B cell (primary cell): ENCODE measurements at regions not wholly inside any gene's neighbourhood (a gene's known extent, or its start where the extent isn't known, plus 50 kb on each side); places are given as distances from the start of the nearest gene placed in this dataset. TPM values are rescaled to one million over a fixed set of nuclear protein-coding genes. Genes with fewer than 3 reads are reported as not detected.

Experiments
- ATAC-seq: fragments of 200-7000 bp; cut with Tn5 transposase; one replicate; pipeline ENCODE4 v1.10.0; 2021; ENCODE audit warnings: low read depth, mild to moderate bottlenecking, moderate number of reproducible peaks, moderate library complexity
- CTCF ChIA-PET: fragments of 350-600 bp; sonication (Branson Sonifier 250); formaldehyde crosslinking; loops from one replicate; lab custom pipeline; 2021; ENCODE audit warnings: antibody characterized with exemption, inconsistent platforms; lab: Charles Lee
- POLR2A ChIA-PET: fragments of 350-600 bp; sonication (Branson Sonifier 250); formaldehyde crosslinking; loops from one replicate; lab custom pipeline; 2021; ENCODE audit warnings: antibody characterized with exemption; lab: Charles Lee
- DNase-seq: peaks from one replicate; pipeline ENCODE4 v3.0.0; 2013
- H2AFZ ChIP-seq: 2 replicates; pipeline ENCODE4 v1.6.1; 2012; ENCODE audit warnings: mild to moderate bottlenecking, low read depth, low read length; ENCODE audit not compliant: insufficient read depth, poor library complexity, severe bottlenecking
- H3K27ac ChIP-seq, 2 donors: 1 replicate in 1 of 2; 2 replicates in 1 of 2; pipeline ENCODE4 v1.5.1; 2012 to 2013; ENCODE audit warnings: low read length in 2 of 2, mild to moderate bottlenecking in 2 of 2, moderate library complexity in 1 of 2
- H3K27me3 ChIP-seq, 4 experiments: fragments of 200-600 bp in 1 of 4; sonication (generic) in 1 of 4; replicated peaks in 1 of 4; 1 replicate in 2 of 4; 2 replicates in 2 of 4; pipeline versions ENCODE4 v1.6.1 to v1.7.0; 2013 to 2016; ENCODE audit warnings: low read length in 3 of 4, mild to moderate bottlenecking in 2 of 4, mixed read lengths in 1 of 4, moderate library complexity in 1 of 4; ENCODE audit not compliant: insufficient read depth in 4 of 4, control insufficient read depth in 3 of 4; ENCODE audit errors: control extremely low read depth in 1 of 4
- H3K36me3 ChIP-seq, 2 experiments: replicated peaks in 1 of 2; 1 replicate in 1 of 2; 2 replicates in 1 of 2; pipeline versions ENCODE4 v1.6.1 to v1.7.1; 2013; ENCODE audit warnings: low read length in 1 of 2; ENCODE audit not compliant: insufficient read depth in 2 of 2, control insufficient read depth in 1 of 2; ENCODE audit errors: control extremely low read depth in 1 of 2, extremely low read depth in 1 of 2
- H3K4me1 ChIP-seq, 2 donors: fragments of 200-600 bp in 1 of 2; sonication (generic) in 1 of 2; 1 replicate in 1 of 2; 2 replicates in 1 of 2; pipeline versions ENCODE4 v1.5.1 to v1.6.1; 2013 to 2017; ENCODE audit warnings: low read length in 2 of 2; ENCODE audit not compliant: control insufficient read depth in 2 of 2, insufficient read depth in 2 of 2
- H3K4me2 ChIP-seq: replicated peaks from 2 replicates; pipeline ENCODE3; 2012; ENCODE audit warnings: mild to moderate bottlenecking, low read depth, low read length; ENCODE audit not compliant: poor library complexity, severe bottlenecking
- H3K4me3 ChIP-seq, 5 experiments: fragments of 200-600 bp in 1 of 5; sonication (generic) in 1 of 5; 1 replicate in 3 of 5; 2 replicates in 2 of 5; pipeline versions ENCODE4 v1.5.1 to v1.7.0; 2011 to 2016; ENCODE audit warnings: low read length in 4 of 5, mild to moderate bottlenecking in 4 of 5, low read depth in 2 of 5, control low read depth in 1 of 5, moderate library complexity in 1 of 5; ENCODE audit not compliant: insufficient read depth in 1 of 5; ENCODE audit errors: control extremely low read depth in 1 of 5, extremely low read depth in 1 of 5
- H3K79me2 ChIP-seq: fragments of 200-600 bp; sonication (generic); one replicate; pipeline ENCODE4 v1.6.0; 2016; ENCODE audit warnings: low read length; ENCODE audit not compliant: control insufficient read depth, insufficient read depth
- H3K9ac ChIP-seq: fragments of 200-600 bp; sonication (generic); 2 replicates; pipeline ENCODE4 v1.6.1; 2017; ENCODE audit warnings: mild to moderate bottlenecking, low read length, moderate library complexity
- H3K9me3 ChIP-seq, 3 donors: one replicate each; pipeline versions ENCODE4 v1.6.1 to v1.7.1; 2013; ENCODE audit warnings: low read length in 2 of 3; ENCODE audit not compliant: control insufficient read depth in 2 of 3, insufficient read depth in 1 of 3; ENCODE audit errors: control extremely low read depth in 1 of 3
- H4K20me1 ChIP-seq: 2 replicates; pipeline ENCODE4 v1.6.0; 2012; ENCODE audit warnings: mild to moderate bottlenecking, low read length; ENCODE audit not compliant: insufficient read depth, control insufficient read depth, poor library complexity, severe bottlenecking
- H3K27ac Mint-ChIP-seq: one replicate; pipeline ENCODE4 v1.8.0; 2021; ENCODE audit warnings: mixed read lengths
- H3K27me3 Mint-ChIP-seq: one replicate; pipeline ENCODE4 v1.8.0; 2021; ENCODE audit warnings: mixed read lengths
- H3K4me1 Mint-ChIP-seq: one replicate; pipeline ENCODE4 v1.8.0; 2021; ENCODE audit warnings: mixed read lengths
- H3K4me3 Mint-ChIP-seq: one replicate; pipeline ENCODE4 v1.8.0; 2021; ENCODE audit warnings: mixed read lengths
- H3K9me3 Mint-ChIP-seq: one replicate; pipeline ENCODE4 v1.8.0; 2022; ENCODE audit warnings: mixed read lengths; ENCODE audit not compliant: insufficient read depth
- EZH2 ChIP-seq: IDR thresholded peaks from 2 replicates; pipeline ENCODE4 v1.6.1; 2012; ENCODE audit warnings: borderline replicate concordance, low read depth, mild to moderate bottlenecking, moderate library complexity, low read length; ENCODE audit not compliant: insufficient read depth, poor library complexity, severe bottlenecking
- WGBS: methylation state at CpG from one replicate; pipeline ENCODE4 v1.1.5; 2013; ENCODE audit warnings: missing lambda C conversion rate; ENCODE audit not compliant: insufficient coverage; 5-methylcytosine and 5-hydroxymethylcytosine counted together
- intact Hi-C: fragments of 100-400 bp; cut with micrococcal nuclease; formaldehyde crosslinking; loops from one replicate; pipeline ENCODE4 v1.10.0; 2022
- small RNA-seq: library from RNA; depleted of rRNA; stranded (forward); fragments of <200 nt; gene quantifications from one replicate; pipeline ENCODE3, GENCODE V24; 2012; ENCODE audit warnings: low replicate concordance, low read depth; ENCODE audit not compliant: insufficient read length
- TF ChIP-seq, protein P1 (sequence below): fragments of 200-600 bp; IDR thresholded peaks from one replicate; pipeline ENCODE4 v1.8.0; 2022; ENCODE audit warnings: antibody characterized with exemption, mild to moderate bottlenecking

DNA sequence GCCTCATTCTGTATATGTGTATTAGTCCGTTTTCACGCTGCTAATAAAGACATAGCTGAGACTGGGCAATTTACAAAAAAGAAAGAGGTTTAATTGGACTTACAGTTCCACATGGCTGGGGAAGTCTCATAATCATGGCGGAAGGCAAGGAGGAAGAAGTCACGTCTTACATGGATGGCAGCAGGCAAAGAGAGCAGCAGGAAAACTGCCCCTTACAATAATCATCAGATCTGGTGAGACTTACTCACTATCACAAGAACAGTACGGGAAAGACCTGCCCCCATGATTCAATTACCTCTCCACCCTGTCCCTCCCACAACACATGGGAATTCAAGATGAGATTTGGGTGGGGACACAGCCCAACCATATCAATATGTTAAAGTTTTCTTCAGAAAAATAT, 49.8 kb upstream of the GPBP1 start:
- peaks cover 0 to 11% (median 3%) of the 10 kb centered on the region in 3 donors for H3K9me3 ChIP-seq
- H3K27me3 Mint-ChIP-seq, result no peaks in the 10 kb centered on the region
- WGBS, result 100% methylated on average over 3 of the region's 5 CpGs
- H3K27ac Mint-ChIP-seq, result no peak overlapping the region
- H3K4me3 Mint-ChIP-seq, result no peak overlapping the region
- H3K4me2 ChIP-seq, result no peak overlapping the region
- ChIA-PET CTCF (no interaction called here), POLR2A (no interaction called here)
- intact Hi-C loops, result no loop called here
- no peak overlapping the region for H2AFZ ChIP-seq
- DNase-seq (no peak), ATAC-seq (no peak)
- no peak overlapping the region for H3K27ac ChIP-seq
- H3K4me1 ChIP-seq, result no peaks in the 10 kb centered on the region
- H3K4me3 ChIP-seq, result no peak overlapping the region
- H3K79me2 ChIP-seq, result no peaks in the 10 kb centered on the region
- no peaks in the 10 kb centered on the region for H3K4me1 Mint-ChIP-seq
- H3K9me3 Mint-ChIP-seq, result peaks cover 4% of the 10 kb centered on the region
- H3K9ac ChIP-seq, result no peak overlapping the region
- no peaks in the 10 kb centered on the region for H3K36me3 ChIP-seq
- TF ChIP-seq, protein P1, sequence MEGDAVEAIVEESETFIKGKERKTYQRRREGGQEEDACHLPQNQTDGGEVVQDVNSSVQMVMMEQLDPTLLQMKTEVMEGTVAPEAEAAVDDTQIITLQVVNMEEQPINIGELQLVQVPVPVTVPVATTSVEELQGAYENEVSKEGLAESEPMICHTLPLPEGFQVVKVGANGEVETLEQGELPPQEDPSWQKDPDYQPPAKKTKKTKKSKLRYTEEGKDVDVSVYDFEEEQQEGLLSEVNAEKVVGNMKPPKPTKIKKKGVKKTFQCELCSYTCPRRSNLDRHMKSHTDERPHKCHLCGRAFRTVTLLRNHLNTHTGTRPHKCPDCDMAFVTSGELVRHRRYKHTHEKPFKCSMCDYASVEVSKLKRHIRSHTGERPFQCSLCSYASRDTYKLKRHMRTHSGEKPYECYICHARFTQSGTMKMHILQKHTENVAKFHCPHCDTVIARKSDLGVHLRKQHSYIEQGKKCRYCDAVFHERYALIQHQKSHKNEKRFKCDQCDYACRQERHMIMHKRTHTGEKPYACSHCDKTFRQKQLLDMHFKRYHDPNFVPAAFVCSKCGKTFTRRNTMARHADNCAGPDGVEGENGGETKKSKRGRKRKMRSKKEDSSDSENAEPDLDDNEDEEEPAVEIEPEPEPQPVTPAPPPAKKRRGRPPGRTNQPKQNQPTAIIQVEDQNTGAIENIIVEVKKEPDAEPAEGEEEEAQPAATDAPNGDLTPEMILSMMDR, result no peak
- TF ChIP-seq EZH2, result no peak
- no peaks in the 10 kb centered on the region for H4K20me1 ChIP-seq
- H3K27me3 ChIP-seq, result no peaks in the 10 kb centered on the region

Small RNAs in the stretch of these regions (small RNA-seq; reads per million reads assigned to genes)
- not detected for gene AC034244.1
